ENCODE measurements at regions not wholly inside any gene's neighbourhood (a gene's known extent, or its start where the extent isn't known, plus 50 kb on each side); places are given as distances from the start of the nearest gene placed in this dataset.

GRCh38 chr7:96563409-96563808 is 146.2 kb downstream of the SEM1 start:
- TF ChIP-seq CTCF (IDR thresholded peaks at IDR 0.05 in 2 of 3, conservative IDR thresholded peaks at IDR 0.05 in 1 of 3; ENCODE audit: control insufficient read depth in 2 of 3, extremely low read depth in 1 of 3, insufficient read depth in 1 of 3, low read depth in 3 of 3, low read length in 3 of 3) (no peak), NR2C1 (IDR thresholded peaks at IDR 0.05) (no peak), TBL1XR1 (IDR thresholded peaks at IDR 0.05; ENCODE audit: low read depth, low read length) (no peak), POLR2A (IDR thresholded peaks at IDR 0.05; ENCODE audit: low read depth, low read length) (no peak), MEF2A (IDR thresholded peaks at IDR 0.05; ENCODE audit: insufficient read depth, low read depth, low read length) (no peak), GABPA (IDR thresholded peaks at IDR 0.05; ENCODE audit: low read depth) (no peak), ESRRA (IDR thresholded peaks at IDR 0.05; ENCODE audit: low read length) (no peak), SPI1 (IDR thresholded peaks at IDR 0.05; ENCODE audit: borderline replicate concordance, insufficient read depth, low read depth, low read length) (no peak)

Data from GM12878 (cell line).